Esophagus muscularis mucosa (tissue), 3 donors: ENCODE measurements at regions not wholly inside any gene's neighbourhood (a gene's known extent, or its start where the extent isn't known, plus 50 kb on each side); places are given as distances from the start of the nearest gene placed in this dataset.

Experiments
- CTCF ChIP-seq, 3 experiments: fragments of 200-600 bp in 2 of 3; fragments of 450-650 bp in 1 of 3; sonication (generic) in 2 of 3; IDR thresholded peaks; one replicate each; pipeline ENCODE4 v1.5.1; 2017 to 2019; ENCODE audit warnings: antibody characterized with exemption in 3 of 3, mild to moderate bottlenecking in 2 of 3, moderate library complexity in 1 of 3
- POLR2A ChIP-seq: fragments of 450-650 bp; IDR thresholded peaks from one replicate; pipeline ENCODE4 v1.6.1; 2017; ENCODE audit warnings: antibody characterized with exemption, moderate library complexity, mild to moderate bottlenecking, low read depth

- no peak for TF ChIP-seq POLR2A
- no peak for TF ChIP-seq CTCF (IDR thresholded peaks at IDR 0.05)
These were observed 101.4 kb upstream of the NCAM1 start for GRCh38 chr11:112859787-112860186.
